ENCODE measurements at regions not wholly inside any gene's neighbourhood (a gene's known extent, or its start where the extent isn't known, plus 50 kb on each side); places are given as distances from the start of the nearest gene placed in this dataset.

DNA sequence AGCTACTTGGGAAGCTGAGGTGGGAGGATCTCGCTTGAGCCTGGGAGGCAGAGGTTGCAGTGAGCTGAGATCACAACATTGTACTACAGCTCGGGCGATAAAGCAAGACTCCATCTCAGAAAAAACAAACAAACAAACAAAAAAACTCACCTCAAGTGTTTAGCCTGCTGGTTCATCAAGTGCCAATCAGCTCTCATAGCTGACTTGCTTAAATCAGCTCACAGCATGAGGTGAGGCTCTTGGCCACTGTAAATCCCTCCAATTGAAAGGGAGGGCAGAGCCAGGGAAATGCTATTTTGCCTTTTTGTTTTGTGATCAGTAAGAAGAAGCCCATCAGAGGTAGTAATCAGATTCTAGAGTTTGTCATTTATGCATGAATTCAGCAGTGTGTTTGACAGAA is 112.3 kb downstream of the RAB11FIP2 start:
- no peak for DNase-seq (ENCODE audit: low read depth)
- TF ChIP-seq, protein P1, sequence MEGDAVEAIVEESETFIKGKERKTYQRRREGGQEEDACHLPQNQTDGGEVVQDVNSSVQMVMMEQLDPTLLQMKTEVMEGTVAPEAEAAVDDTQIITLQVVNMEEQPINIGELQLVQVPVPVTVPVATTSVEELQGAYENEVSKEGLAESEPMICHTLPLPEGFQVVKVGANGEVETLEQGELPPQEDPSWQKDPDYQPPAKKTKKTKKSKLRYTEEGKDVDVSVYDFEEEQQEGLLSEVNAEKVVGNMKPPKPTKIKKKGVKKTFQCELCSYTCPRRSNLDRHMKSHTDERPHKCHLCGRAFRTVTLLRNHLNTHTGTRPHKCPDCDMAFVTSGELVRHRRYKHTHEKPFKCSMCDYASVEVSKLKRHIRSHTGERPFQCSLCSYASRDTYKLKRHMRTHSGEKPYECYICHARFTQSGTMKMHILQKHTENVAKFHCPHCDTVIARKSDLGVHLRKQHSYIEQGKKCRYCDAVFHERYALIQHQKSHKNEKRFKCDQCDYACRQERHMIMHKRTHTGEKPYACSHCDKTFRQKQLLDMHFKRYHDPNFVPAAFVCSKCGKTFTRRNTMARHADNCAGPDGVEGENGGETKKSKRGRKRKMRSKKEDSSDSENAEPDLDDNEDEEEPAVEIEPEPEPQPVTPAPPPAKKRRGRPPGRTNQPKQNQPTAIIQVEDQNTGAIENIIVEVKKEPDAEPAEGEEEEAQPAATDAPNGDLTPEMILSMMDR (IDR thresholded peaks at IDR 0.05; ENCODE audit: low read length, missing control alignments), result no peak
- no peak overlapping the region for H3K4me3 ChIP-seq (replicated peaks; ENCODE audit: low read depth, low read length)

DNA sequence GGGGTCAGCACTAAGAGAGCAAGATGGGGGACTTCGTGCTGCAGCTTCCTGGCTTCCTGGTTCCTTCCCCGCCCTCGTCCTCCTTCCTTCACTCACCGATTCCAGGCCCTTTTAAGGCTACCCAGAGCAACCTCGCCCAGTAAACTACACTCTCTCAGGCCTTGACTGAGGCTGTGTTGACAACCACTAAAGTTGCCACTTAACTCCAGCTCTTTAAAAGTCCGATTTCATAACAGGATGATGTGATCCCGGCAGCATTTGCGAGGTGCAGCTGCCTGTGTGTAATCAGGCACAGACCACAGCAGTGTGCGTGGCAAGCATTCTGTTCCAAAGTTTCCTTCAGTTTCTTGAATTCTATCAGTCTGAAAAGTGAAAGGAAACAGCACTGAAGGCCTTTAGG is 110.6 kb downstream of the RAB11FIP2 start:
- peak; percentile 28 for DNase-seq (ENCODE audit: low read depth)
- H3K4me3 ChIP-seq (replicated peaks; ENCODE audit: low read depth, low read length), result no peak overlapping the region
- TF ChIP-seq, protein P1 (IDR thresholded peaks at IDR 0.05; ENCODE audit: low read length, missing control alignments), result no peak

DNA sequence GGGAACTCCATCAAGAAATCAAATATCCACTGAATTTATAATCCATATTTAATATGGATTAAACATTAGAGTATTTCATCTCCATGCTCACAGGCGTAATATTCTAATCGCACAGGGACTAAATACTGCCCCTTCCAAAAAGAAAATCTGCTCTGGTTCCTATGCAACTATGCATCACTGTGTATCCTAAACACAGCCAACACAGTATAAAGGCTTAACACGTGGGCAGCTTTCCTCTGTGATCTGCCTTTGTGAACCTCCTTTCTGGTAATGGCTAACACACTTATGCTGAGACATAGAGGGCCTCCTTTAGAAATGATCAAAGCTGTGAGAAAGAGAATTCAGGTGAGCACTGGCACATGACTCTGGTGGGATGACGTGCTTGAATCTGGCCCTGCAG is 110.2 kb downstream of the RAB11FIP2 start:
- no peak overlapping the region for H3K4me3 ChIP-seq (replicated peaks; ENCODE audit: low read depth, low read length)
- TF ChIP-seq, protein P1 (IDR thresholded peaks at IDR 0.05; ENCODE audit: low read length, missing control alignments), result no peak
- no peak for DNase-seq (ENCODE audit: low read depth)

DNA sequence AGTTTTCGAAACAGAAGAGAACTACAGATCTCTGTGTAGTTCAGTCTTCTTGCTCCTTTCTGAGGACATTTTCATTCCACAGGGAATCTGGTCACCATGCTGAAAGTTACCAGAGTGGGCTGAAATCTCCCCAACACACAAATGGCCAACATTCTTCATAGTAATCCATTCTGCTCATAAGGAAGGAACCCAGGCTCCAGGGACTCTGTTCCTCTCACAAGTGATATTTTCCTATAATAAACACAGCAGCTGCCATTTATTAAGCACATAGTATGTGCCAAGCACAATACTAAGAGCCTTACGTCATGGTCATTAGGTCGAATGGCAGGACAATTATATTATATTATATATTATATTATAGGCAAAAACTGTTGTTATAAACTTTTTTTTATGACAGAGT is 109.8 kb downstream of the RAB11FIP2 start:
- TF ChIP-seq, protein P1 (IDR thresholded peaks at IDR 0.05; ENCODE audit: low read length, missing control alignments), result no peak
- no peak for DNase-seq (ENCODE audit: low read depth)
- no peak overlapping the region for H3K4me3 ChIP-seq (replicated peaks; ENCODE audit: low read depth, low read length)

DNA sequence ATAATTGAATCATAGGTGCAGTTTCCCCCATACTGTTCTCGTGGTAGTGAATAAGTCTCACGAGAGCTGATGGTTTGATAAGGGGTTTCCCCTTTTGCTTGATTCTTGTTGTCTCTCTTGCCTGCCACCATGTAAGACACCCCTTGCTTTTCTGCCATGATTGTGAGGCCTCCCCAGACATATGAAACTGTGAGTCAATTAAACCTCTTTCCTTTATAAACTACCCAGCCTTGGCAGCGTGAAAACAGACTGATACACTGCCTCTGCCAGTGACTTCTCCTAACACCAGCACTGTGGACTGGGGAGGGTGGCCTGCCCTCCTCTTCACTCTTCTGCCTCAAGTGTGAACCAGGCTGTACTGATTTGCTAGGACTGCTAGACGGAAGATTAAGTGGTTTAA is 108.6 kb downstream of the RAB11FIP2 start:
- TF ChIP-seq, protein P1 (IDR thresholded peaks at IDR 0.05; ENCODE audit: low read length, missing control alignments), result no peak
- DNase-seq (ENCODE audit: low read depth), result no peak
- no peak overlapping the region for H3K4me3 ChIP-seq (replicated peaks; ENCODE audit: low read depth, low read length)

DNA sequence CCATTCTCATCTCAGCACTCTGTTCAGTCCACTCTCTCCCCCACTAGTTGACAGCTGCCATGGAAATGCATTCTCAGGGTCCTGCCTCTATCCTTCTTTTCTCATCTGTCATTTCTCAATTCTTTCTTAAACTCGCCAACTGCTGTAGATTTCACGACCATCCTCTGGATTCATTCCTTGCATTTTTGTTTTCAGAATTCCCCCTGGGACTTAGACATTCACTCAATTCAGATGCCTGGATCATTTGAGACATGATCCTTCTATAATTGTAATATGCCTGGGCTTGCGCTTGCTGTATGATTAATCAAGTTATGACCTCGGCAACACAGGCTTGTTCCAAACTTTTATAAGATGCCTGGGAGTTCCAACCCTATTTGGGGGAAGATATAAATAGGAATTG is 104.5 kb downstream of the RAB11FIP2 start:
- no peak for DNase-seq (ENCODE audit: low read depth)
- H3K4me3 ChIP-seq (replicated peaks; ENCODE audit: low read depth, low read length), result no peak overlapping the region
- TF ChIP-seq, protein P1 (IDR thresholded peaks at IDR 0.05; ENCODE audit: low read length, missing control alignments), result no peak

DNA sequence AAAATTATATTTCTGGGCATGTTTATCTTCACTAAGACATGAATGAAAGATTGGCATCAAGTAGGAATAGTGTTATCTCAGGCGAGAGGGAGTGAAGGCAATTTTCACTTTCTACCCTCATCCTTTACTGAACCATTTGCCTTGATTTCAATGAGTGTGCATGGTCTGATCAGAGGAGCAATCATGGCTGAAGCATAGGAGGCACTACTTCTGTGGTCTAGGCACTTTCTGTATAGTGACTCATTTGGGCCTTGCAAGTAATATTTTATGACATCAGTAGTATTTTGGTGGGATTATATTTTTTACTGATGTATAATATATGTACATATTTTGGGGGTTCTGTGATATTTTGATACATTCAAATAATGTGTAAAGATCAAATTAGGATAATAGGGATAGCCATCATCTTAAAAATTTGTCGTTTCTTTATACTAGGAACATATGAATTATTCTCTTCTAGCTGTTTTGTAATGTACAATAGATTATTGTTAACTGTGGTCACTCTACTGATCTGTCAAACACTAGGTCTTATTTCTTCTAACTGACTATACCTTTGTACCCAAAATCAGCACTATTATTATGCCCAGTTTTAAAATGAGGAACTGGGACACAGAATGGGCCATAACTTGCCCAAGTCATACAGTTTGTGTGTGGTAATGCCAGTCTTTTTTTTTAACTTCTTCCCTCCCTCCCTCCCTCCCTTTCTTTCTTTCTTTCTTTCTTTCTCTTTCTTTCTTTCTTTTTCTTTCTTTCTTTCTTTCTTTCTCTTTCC is 101.9 kb downstream of the RAB11FIP2 start:
- DNase-seq (ENCODE audit: low read depth), result no peak
- TF ChIP-seq, protein P1 (IDR thresholded peaks at IDR 0.05; ENCODE audit: low read length, missing control alignments), result no peak

More for the DNA sequence above, 101.9 kb downstream of the RAB11FIP2 start:
- no peak overlapping the region for H3K4me3 ChIP-seq (replicated peaks; ENCODE audit: low read depth, low read length)
